Mesendoderm (in vitro differentiated cells): ENCODE measurements at regions not wholly inside any gene's neighbourhood (a gene's known extent, or its start where the extent isn't known, plus 50 kb on each side); places are given as distances from the start of the nearest gene placed in this dataset.

ENCODE experiments used
- DNase-seq: peaks from one replicate; pipeline ENCODE4 v3.0.0; 2013
- H2AK5ac ChIP-seq: 2 replicates; pipeline ENCODE4 v1.6.1; 2013; ENCODE audit warnings: low read length, inconsistent platforms
- H2BK120ac ChIP-seq: 2 replicates; pipeline ENCODE4 v1.6.1; 2013; ENCODE audit warnings: low read depth, mild to moderate bottlenecking, low read length, moderate library complexity, mixed read lengths
- H2BK15ac ChIP-seq: replicated peaks from 2 replicates; pipeline ENCODE4 v1.6.1; 2013; ENCODE audit warnings: low read depth, mild to moderate bottlenecking, moderate library complexity
- H2BK5ac ChIP-seq: 2 replicates; pipeline ENCODE4 v1.6.1; 2013; ENCODE audit warnings: low read length, inconsistent platforms
- H3K18ac ChIP-seq: 2 replicates; pipeline ENCODE4 v1.6.1; 2013; ENCODE audit warnings: mild to moderate bottlenecking, low read length, mixed read lengths
- H3K23ac ChIP-seq: one replicate; pipeline ENCODE4 v1.6.1; 2013; ENCODE audit warnings: low read length
- H3K27ac ChIP-seq: 2 replicates; pipeline ENCODE4 v1.5.1; 2013; ENCODE audit warnings: low read depth, mild to moderate bottlenecking, inconsistent platforms, low read length, moderate library complexity
- H3K27me3 ChIP-seq: 2 replicates; pipeline ENCODE4 v1.6.1; 2013; ENCODE audit warnings: low read length, control low read depth, mild to moderate bottlenecking, inconsistent platforms; ENCODE audit not compliant: insufficient read depth, poor library complexity
- H3K36me3 ChIP-seq: 2 replicates; pipeline ENCODE4 v1.6.1; 2013; ENCODE audit warnings: low read length, inconsistent platforms; ENCODE audit not compliant: control insufficient read depth, insufficient read depth
- H3K4ac ChIP-seq: one replicate; pipeline ENCODE4 v1.6.1; 2013; ENCODE audit warnings: low read depth, mild to moderate bottlenecking, low read length, moderate library complexity
- H3K4me1 ChIP-seq: 2 replicates; pipeline ENCODE4 v1.6.1; 2013; ENCODE audit warnings: low read depth, low read length, inconsistent platforms; ENCODE audit not compliant: control insufficient read depth
- H3K4me2 ChIP-seq: 2 replicates; pipeline ENCODE4 v1.6.1; 2013; ENCODE audit warnings: low read length
- H3K4me3 ChIP-seq: 2 replicates; pipeline ENCODE4 v1.5.1; 2013; ENCODE audit warnings: mild to moderate bottlenecking, low read length
- H3K56ac ChIP-seq: one replicate; pipeline ENCODE4 v1.6.1; 2013; ENCODE audit warnings: low read length
- H3K79me1 ChIP-seq: 2 replicates; pipeline ENCODE4 v1.6.1; 2013; ENCODE audit warnings: low read length, inconsistent platforms
- H3K79me2 ChIP-seq: 2 replicates; pipeline ENCODE4 v1.6.1; 2013; ENCODE audit warnings: mild to moderate bottlenecking, low read length; ENCODE audit not compliant: control insufficient read depth, insufficient read depth
- H3K9ac ChIP-seq: 2 replicates; pipeline ENCODE4 v1.6.1; 2013; ENCODE audit warnings: low read length, inconsistent platforms
- H4K5ac ChIP-seq: one replicate; pipeline ENCODE4 v1.6.1; 2013; ENCODE audit warnings: low read length
- H4K8ac ChIP-seq: one replicate; pipeline ENCODE4 v1.6.1; 2013; ENCODE audit warnings: low read depth, mild to moderate bottlenecking, control low read depth, low read length, moderate library complexity
- WGBS: extraction: QIAGEN DNeasy Blood & Tissue Kit; methylation state at CpG from one replicate; pipeline ENCODE4 v1.1.7; 2013; ENCODE audit warnings: low lambda C conversion rate, missing lambda C conversion rate; ENCODE audit not compliant: insufficient coverage; ENCODE audit errors: extremely low coverage; 5-methylcytosine and 5-hydroxymethylcytosine counted together

- no peak overlapping the region for H3K4me2 ChIP-seq
- no peaks in the 10 kb centered on the region for H3K79me2 ChIP-seq
- no peak overlapping the region for H4K5ac ChIP-seq
- H3K4ac ChIP-seq: no peak overlapping the region
- H2BK15ac ChIP-seq: no peak overlapping the region
- H3K4me1 ChIP-seq: no peaks in the 10 kb centered on the region
- H2BK5ac ChIP-seq: no peak overlapping the region
- no peaks in the 10 kb centered on the region for H3K36me3 ChIP-seq
- no peak overlapping the region for H3K27ac ChIP-seq
- H3K23ac ChIP-seq: no peak overlapping the region
- WGBS: no CpG with 5 or more reads among the region's 1 CpG
- no peak overlapping the region for H3K4me3 ChIP-seq
- no peaks in the 10 kb centered on the region for H3K27me3 ChIP-seq
- no peak overlapping the region for H4K8ac ChIP-seq
- no peak overlapping the region for H3K9ac ChIP-seq
- DNase-seq: no peak
- no peak overlapping the region for H3K18ac ChIP-seq
- no peak overlapping the region for H2AK5ac ChIP-seq
- H2BK120ac ChIP-seq: no peak overlapping the region
- no peak overlapping the region for H3K56ac ChIP-seq
- H3K79me1 ChIP-seq: no peaks in the 10 kb centered on the region
Observed at GRCh38 chr1:219000005-219000404, 173.7 kb upstream of the LYPLAL1 start.

GRCh38 chr1:219000631-219001030 is 173.0 kb upstream of the LYPLAL1 start:
- no peak overlapping the region for H3K4me3 ChIP-seq
- no peak overlapping the region for H3K18ac ChIP-seq
- no peak overlapping the region for H4K8ac ChIP-seq
- H3K23ac ChIP-seq: no peak overlapping the region
- H2BK15ac ChIP-seq: no peak overlapping the region
- no CpG with 5 or more reads among the region's 1 CpG for WGBS
- no peak overlapping the region for H2BK120ac ChIP-seq
- H4K5ac ChIP-seq: no peak overlapping the region
- no peak for DNase-seq
- no peaks in the 10 kb centered on the region for H3K79me2 ChIP-seq
- no peak overlapping the region for H3K4ac ChIP-seq
- H3K27ac ChIP-seq: no peak overlapping the region
- H3K56ac ChIP-seq: no peak overlapping the region
- H3K9ac ChIP-seq: no peak overlapping the region
- no peaks in the 10 kb centered on the region for H3K4me1 ChIP-seq
- H2BK5ac ChIP-seq: no peak overlapping the region
- no peak overlapping the region for H2AK5ac ChIP-seq
- H3K36me3 ChIP-seq: no peaks in the 10 kb centered on the region
- no peaks in the 10 kb centered on the region for H3K27me3 ChIP-seq
- H3K4me2 ChIP-seq: no peak overlapping the region
- H3K79me1 ChIP-seq: no peaks in the 10 kb centered on the region

DNA sequence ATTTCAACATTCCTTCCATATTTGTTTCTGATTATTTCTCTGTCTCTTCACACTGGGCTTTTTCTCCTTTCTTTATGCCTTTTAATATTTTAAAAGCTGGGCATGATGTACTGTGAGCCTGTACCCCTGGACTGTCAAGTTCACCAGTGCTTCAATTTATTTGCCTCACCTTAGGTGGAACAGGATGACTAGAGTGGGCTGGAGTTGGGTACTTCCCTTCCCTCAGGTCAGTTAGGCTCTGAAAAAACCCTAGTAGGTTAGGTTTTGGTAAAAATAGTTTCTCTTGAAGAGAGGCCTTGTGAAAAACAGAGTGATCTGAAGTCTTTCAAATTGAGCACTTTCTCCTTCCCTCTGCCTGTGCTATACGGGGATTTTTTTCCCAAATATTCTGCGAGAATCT is 163.0 kb upstream of the LYPLAL1 start:
- H3K36me3 ChIP-seq: no peaks in the 10 kb centered on the region
- H3K4me1 ChIP-seq: no peaks in the 10 kb centered on the region
- H2BK15ac ChIP-seq: no peak overlapping the region
- H4K8ac ChIP-seq: no peak overlapping the region
- no peak overlapping the region for H3K4ac ChIP-seq
- H3K79me1 ChIP-seq: no peaks in the 10 kb centered on the region
- H3K4me3 ChIP-seq: no peak overlapping the region
- no CpG with 5 or more reads among the region's 2 CpGs for WGBS
- no peak overlapping the region for H3K9ac ChIP-seq
- no peak overlapping the region for H3K27ac ChIP-seq
- H3K18ac ChIP-seq: no peak overlapping the region
- H2AK5ac ChIP-seq: no peak overlapping the region
- H2BK120ac ChIP-seq: no peak overlapping the region
- no peak overlapping the region for H2BK5ac ChIP-seq
- H3K27me3 ChIP-seq: no peaks in the 10 kb centered on the region
- H3K23ac ChIP-seq: no peak overlapping the region
- no peak overlapping the region for H4K5ac ChIP-seq
- no peak for DNase-seq
- H3K56ac ChIP-seq: no peak overlapping the region
- no peak overlapping the region for H3K4me2 ChIP-seq
- no peaks in the 10 kb centered on the region for H3K79me2 ChIP-seq

DNA sequence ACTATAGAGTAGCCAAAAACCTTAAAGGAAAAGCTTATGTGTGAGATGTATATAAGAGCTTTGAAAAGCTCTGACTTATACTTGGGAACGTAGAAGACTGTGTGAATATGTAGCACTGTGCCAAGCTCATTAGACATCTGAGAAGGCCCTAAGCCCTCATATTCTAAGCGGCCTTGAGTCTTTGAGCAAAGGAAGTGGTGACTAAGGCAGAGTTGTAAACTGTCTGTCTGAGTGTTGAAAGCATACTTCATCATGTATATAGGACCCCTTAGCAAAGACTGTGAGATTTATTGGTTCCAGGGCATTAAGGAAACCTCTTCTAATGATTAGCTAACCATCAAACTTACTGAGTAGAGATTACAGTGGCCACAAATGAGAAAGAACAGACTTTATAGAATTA is 153.3 kb upstream of the LYPLAL1 start:
- Histone ChIP-seq H3K4me3 (no peak overlapping the region), H3K9ac (no peak overlapping the region), H4K5ac (no peak overlapping the region), H3K4me2 (no peak overlapping the region), H3K18ac (no peak overlapping the region), H2BK120ac (no peak overlapping the region), H3K79me1 (no peaks in the 10 kb centered on the region), H3K23ac (no peak overlapping the region), H3K56ac (no peak overlapping the region), H2AK5ac (no peak overlapping the region), H3K79me2 (no peaks in the 10 kb centered on the region), H3K4ac (no peak overlapping the region), H2BK15ac (no peak overlapping the region), H2BK5ac (no peak overlapping the region), H3K27ac (no peak overlapping the region), H3K27me3 (no peaks in the 10 kb centered on the region), H3K4me1 (no peaks in the 10 kb centered on the region), H3K36me3 (no peaks in the 10 kb centered on the region), H4K8ac (no peak overlapping the region)
- no peak for DNase-seq
- no CpG with 5 or more reads among the region's 2 CpGs for WGBS

GRCh38 chr1:219020846-219021245 is 152.8 kb upstream of the LYPLAL1 start:
- Histone ChIP-seq H3K4ac (no peak overlapping the region), H3K27me3 (no peaks in the 10 kb centered on the region), H2BK120ac (no peak overlapping the region), H3K27ac (no peak overlapping the region), H3K23ac (no peak overlapping the region), H4K5ac (no peak overlapping the region), H3K79me1 (no peaks in the 10 kb centered on the region), H3K79me2 (no peaks in the 10 kb centered on the region), H3K4me2 (no peak overlapping the region), H3K9ac (no peak overlapping the region), H4K8ac (no peak overlapping the region), H3K4me3 (no peak overlapping the region), H3K4me1 (no peaks in the 10 kb centered on the region), H3K18ac (no peak overlapping the region), H3K56ac (no peak overlapping the region), H3K36me3 (no peaks in the 10 kb centered on the region), H2BK15ac (no peak overlapping the region), H2AK5ac (no peak overlapping the region), H2BK5ac (no peak overlapping the region)
- no peak for DNase-seq

DNA sequence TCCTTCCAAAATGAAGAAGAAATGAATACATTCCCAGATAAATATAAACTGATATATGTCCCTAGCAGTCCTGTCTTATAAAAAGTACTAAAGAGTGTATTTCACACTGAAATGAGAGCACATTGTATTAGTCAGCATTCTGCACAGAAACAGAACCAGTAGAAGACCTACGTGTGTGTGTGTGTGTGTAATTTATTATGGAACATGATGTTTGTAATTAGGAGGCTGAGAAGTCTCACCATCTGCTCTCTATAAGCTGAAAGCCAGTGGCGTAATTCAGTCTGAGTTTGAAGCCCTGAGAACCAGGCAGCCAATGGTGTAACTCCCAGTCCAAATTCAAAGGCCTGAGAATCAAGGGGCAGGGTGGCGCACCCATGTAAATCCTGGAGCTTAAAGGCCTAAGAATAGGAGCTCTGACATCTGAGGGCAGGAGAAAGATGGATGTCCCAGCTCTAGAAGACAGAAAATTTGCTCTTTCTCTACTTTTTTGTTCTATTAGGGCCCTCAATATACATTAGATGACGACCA is 146.5 kb upstream of the LYPLAL1 start:
- Histone ChIP-seq H3K4ac (no peak overlapping the region), H3K27ac (no peak overlapping the region), H3K79me1 (no peaks in the 10 kb centered on the region), H4K5ac (no peak overlapping the region), H3K18ac (no peak overlapping the region), H3K56ac (no peak overlapping the region), H2BK120ac (no peak overlapping the region), H2AK5ac (no peak overlapping the region), H3K27me3 (no peaks in the 10 kb centered on the region), H2BK5ac (no peak overlapping the region), H3K23ac (no peak overlapping the region), H3K9ac (no peak overlapping the region), H3K79me2 (no peaks in the 10 kb centered on the region), H3K4me1 (no peaks in the 10 kb centered on the region), H3K4me3 (no peak overlapping the region), H4K8ac (no peak overlapping the region), H2BK15ac (no peak overlapping the region), H3K4me2 (no peak overlapping the region), H3K36me3 (no peaks in the 10 kb centered on the region)
- WGBS: no CpG with 5 or more reads among the region's 4 CpGs
- no peak for DNase-seq
